ENCODE measurements at regions not wholly inside any gene's neighbourhood (a gene's known extent, or its start where the extent isn't known, plus 50 kb on each side); places are given as distances from the start of the nearest gene placed in this dataset.

- TF ChIP-seq NFIC (IDR thresholded peaks at IDR 0.05; ENCODE audit: low read length) (no peak), FOSL2 (CRISPR knock-in tag; IDR thresholded peaks at IDR 0.05) (peak; percentile 51), TCF12 (IDR thresholded peaks at IDR 0.05) (no peak), TCF12 (CRISPR knock-in tag; IDR thresholded peaks at IDR 0.05) (no peak), ZHX1 (CRISPR knock-in tag; IDR thresholded peaks at IDR 0.05; ENCODE audit: low read depth) (no peak), HNRNPK (IDR thresholded peaks at IDR 0.05; ENCODE audit: low read depth, low read length, poor library complexity, severe bottlenecking) (no peak), HNRNPLL (IDR thresholded peaks at IDR 0.05; ENCODE audit: low read depth, low read length, poor library complexity, severe bottlenecking) (no peak), ZNF746 (CRISPR knock-in tag; IDR thresholded peaks at IDR 0.05) (no peak), REST (IDR thresholded peaks at IDR 0.05; ENCODE audit: borderline replicate concordance in 1 of 2, low read depth in 1 of 2, low read length in 2 of 2) (no peak)
Observed at GRCh38 chr2:67650291-67651133, 253.4 kb downstream of the ETAA1 start.
